GM10248 (cell line): ENCODE measurements at regions not wholly inside any gene's neighbourhood (a gene's known extent, or its start where the extent isn't known, plus 50 kb on each side); places are given as distances from the start of the nearest gene placed in this dataset.

Source experiments
- CTCF ChIA-PET: fragments of 300-600 bp; sonication (Branson Sonifier 250); formaldehyde crosslinking; extraction: SDS; loops from one replicate; lab custom pipeline; 2021; ENCODE audit warnings: antibody characterized with exemption; lab: Yijun Ruan, JAX
- POLR2A ChIA-PET: fragments of 350-650 bp; sonication (Branson Sonifier 250); formaldehyde crosslinking; extraction: SDS; loops from one replicate; lab custom pipeline; 2020; ENCODE audit warnings: antibody characterized with exemption; lab: Yijun Ruan, JAX
- DNase-seq: peaks from one replicate; pipeline ENCODE4 v3.0.0; 2012; ENCODE audit errors: extremely low spot score
- TF ChIP-seq, protein P1 (sequence below): IDR thresholded peaks from 2 replicates; pipeline ENCODE4 v1.5.1; 2012; ENCODE audit warnings: mild to moderate bottlenecking, low read depth; ENCODE audit errors: extremely low read depth, missing control alignments, control extremely low read depth

DNA sequence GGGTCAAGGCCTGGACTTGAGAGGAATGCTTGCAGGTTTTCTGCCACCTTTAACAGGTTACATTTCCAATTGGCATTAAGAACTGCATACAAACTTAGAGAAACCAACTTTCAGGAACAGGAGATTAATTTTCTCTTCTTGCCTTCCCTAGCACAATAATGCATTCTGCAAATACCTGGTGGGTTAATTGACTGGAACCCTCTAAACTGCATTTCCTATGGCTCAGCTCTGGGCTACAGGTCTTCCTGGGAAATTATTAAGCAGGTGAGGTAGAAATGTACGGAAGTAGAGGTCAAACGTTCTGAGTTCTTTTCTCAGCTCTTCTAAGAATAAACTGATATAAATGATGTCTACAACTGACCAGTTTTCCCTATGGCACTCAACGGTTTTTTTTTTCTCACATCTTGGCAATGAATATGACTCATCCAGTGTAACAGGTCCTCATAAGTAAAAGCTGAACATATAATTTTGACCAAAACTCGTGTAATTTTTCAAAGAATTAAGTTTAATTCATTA is 144.9 kb upstream of the PELI2 start:
- DNase-seq: no peak
- TF ChIP-seq, protein P1, sequence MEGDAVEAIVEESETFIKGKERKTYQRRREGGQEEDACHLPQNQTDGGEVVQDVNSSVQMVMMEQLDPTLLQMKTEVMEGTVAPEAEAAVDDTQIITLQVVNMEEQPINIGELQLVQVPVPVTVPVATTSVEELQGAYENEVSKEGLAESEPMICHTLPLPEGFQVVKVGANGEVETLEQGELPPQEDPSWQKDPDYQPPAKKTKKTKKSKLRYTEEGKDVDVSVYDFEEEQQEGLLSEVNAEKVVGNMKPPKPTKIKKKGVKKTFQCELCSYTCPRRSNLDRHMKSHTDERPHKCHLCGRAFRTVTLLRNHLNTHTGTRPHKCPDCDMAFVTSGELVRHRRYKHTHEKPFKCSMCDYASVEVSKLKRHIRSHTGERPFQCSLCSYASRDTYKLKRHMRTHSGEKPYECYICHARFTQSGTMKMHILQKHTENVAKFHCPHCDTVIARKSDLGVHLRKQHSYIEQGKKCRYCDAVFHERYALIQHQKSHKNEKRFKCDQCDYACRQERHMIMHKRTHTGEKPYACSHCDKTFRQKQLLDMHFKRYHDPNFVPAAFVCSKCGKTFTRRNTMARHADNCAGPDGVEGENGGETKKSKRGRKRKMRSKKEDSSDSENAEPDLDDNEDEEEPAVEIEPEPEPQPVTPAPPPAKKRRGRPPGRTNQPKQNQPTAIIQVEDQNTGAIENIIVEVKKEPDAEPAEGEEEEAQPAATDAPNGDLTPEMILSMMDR: no peak
- ChIA-PET CTCF (no interaction called here), POLR2A (no interaction called here)

DNA sequence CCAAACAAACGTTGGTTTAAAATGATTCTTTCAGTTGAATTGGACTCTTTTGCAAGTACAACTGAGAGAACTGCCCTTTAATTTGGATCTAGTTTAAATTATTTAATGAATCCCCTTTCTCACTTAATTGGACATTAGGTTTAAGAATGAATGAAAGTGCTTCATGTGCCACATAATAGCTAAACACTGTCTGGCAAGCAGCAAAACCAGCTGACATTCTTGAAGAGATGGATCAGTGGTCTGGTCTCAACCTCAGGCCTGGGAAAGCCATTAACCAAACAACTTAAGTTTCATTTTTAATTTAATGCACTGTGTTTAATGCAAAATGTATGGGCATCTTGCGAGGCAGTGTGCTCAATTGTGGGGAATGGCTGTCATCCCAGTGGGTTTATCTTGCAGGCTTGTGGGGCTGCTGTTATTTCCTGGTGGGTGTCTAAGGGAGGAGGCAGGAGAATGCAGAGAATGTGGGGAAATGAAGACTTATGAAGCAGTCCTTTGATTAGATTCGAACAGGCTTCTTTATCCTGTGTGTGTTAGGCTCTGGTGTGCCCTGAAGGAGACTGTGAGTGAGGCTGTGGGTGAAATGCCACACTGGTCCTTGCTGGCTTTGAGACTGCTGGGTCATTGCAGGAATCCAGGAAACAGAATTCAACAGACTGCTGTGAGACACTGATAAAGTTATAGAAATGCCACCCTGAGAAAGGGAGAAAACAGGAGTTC is 144.1 kb upstream of the PELI2 start:
- TF ChIP-seq, protein P1: no peak
- no peak for DNase-seq
- POLR2A ChIA-PET: no interaction called here
- CTCF ChIA-PET: no interaction called here

DNA sequence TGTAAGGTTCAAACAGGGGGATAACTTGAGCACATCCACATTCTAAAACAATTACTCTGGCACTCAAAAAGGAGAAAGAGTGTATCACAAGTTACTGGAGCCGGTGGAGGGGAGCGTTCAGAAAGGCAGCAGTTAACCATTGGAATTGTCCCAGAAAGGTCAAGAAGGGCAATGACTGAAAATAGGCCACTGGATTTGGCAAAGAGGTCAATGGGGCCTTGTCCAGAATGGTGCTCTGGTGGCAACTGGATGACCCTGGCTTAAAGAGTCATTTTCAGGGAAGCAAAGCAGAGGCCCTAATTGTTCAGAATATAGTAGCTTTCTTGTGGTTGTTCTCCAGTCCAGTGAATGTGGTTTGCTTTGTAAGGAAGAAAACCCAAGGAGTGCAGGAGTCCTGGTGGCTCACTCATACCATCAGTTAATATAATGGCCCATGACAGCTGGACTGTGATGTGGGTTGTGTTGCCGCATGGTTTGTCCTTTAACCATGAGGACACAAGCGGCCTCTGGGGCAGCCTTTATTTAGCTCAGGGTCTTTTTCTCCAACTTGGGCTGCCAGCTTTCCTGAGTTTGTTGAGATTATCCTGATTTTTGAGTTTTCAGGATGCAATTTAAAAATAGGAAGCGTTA is 142.8 kb upstream of the PELI2 start:
- DNase-seq: no peak

DNA sequence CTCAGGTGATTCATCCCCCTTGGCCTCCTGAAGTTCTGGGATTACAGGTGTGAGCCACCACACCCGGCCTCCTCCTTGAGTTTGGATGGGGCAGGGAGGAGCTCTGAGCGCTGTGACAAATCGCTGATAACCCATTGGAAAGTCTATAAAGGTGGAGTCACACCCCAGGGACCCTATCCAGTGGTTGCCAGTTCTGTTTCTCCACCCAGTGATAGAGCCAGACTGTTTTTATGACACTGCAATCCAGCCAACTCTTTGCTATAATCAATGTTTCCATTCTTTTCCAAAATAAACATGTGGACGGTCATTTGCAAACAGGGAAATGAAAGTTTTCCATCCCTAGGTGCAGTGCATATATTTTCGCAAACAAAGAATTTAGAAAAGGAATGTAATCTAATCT is 142.0 kb upstream of the PELI2 start:
- TF ChIP-seq, protein P1: no peak
- POLR2A ChIA-PET: no interaction called here
- DNase-seq: no peak
- CTCF ChIA-PET: no interaction called here

More for the DNA sequence above, 142.8 kb upstream of the PELI2 start:
- TF ChIP-seq, protein P1: no peak
- POLR2A ChIA-PET: no interaction called here
- CTCF ChIA-PET: no interaction called here

DNA sequence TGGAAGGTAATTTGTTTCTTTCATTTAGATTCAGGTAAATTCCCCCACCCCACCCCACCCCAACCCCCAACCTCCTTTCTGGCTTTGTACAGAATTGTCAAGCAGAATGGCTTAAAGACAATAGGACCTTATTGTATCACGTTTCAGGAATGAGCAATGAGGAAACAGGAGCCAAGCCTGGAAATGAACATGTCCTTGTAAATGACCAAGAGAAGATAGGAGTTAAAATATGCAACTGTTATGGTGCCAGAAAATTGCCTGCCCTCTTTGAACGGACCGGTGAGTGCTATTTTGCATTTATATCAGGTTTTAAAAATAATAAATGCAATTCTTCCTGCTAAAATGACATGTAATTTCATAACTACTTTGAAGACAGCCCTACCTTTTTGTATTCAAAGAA is 141.6 kb upstream of the PELI2 start:
- POLR2A ChIA-PET: no interaction called here
- TF ChIP-seq, protein P1: no peak
- CTCF ChIA-PET: no interaction called here
- DNase-seq: no peak

DNA sequence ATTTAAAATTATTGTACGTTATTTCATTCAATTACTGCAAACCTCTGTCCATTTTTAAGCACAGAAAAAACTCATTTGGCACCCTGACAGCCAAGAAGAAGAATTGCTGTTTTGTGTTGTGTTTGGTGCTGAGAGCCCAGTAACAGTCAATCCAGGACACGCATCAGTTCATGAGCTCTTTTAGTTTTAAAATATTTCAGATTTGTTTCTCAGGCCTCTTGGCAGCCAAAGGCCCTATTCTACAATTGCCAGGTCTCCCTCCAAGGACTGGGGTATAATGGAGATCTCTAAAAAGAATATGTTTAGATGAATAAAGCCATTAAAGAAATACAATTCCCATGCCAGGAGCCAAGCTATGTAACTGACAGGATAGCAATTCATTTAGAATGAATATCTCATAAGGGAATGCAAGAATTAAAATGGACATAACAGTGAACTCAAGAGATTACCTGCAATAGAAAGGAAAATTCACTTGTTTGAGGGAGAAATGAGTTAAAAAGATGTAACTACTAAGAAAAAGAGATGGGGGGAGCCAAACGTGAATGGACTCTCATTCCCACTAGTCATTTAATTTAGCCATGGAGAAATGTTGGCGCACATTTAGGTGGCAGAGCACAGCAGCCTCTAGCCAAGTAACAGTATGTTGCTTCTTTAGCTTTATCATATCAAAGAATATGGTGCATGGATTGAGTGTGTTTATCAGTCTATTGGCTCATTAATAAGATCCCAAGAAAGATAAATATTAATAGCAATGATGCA is 140.6 kb upstream of the PELI2 start:
- ChIA-PET CTCF (no interaction called here), POLR2A (no interaction called here)
- TF ChIP-seq, protein P1: no peak
- no peak for DNase-seq
